GM19351 (cell line): ENCODE measurements at regions not wholly inside any gene's neighbourhood (a gene's known extent, or its start where the extent isn't known, plus 50 kb on each side); places are given as distances from the start of the nearest gene placed in this dataset.
"Not testable (repeated sequence)": the region's sequence is repeated elsewhere in the genome, so short reads cannot be mapped to it uniquely, and the experiment has no call there.

Experiments
- ATAC-seq: cut with Tn5 transposase; IDR thresholded peaks from one replicate; pipeline ENCODE4 v1.9.1; 2021; ENCODE audit warnings: mild to moderate bottlenecking, moderate library complexity; ENCODE audit not compliant: unreplicated experiment

- ATAC-seq: not testable (repeated sequence)
These were observed 231.6 kb downstream of the GOLGA6L6 start for GRCh38 chr15:20309966-20310365.

GRCh38 chr15:20309395-20309794 lies 232.2 kb downstream of the GOLGA6L6 start:
- not testable (repeated sequence) for ATAC-seq

DNA sequence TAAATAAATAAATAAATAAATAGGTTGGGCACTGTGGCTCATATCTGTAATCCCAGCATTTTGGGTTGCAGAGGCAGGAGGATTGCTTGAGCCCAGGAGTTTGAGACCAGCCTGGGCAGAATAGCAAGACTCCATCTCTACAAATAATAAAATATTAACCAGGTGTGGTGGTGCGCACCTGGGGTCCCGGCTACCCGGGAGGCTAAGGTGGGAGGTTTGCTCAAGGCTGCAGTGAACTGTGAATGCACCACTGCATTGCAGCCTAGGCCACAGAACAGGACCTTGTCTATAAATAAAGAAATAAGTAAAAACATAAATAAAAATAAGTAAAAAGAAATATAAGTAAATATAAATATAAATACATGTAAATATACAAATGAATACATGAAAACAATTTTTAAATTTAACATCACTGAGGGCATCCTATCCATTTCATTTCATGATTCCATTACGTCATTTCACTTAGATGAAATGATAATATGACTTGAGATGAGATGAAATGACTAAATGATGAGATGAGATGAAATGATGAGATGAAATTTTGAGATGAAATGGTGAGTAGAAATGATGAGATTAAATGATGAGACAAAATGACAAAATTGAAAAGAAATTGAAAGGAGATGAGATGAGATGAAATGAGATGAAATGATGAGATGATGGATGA lies 233.4 kb downstream of the GOLGA6L6 start:
- ATAC-seq: not testable (repeated sequence)

DNA sequence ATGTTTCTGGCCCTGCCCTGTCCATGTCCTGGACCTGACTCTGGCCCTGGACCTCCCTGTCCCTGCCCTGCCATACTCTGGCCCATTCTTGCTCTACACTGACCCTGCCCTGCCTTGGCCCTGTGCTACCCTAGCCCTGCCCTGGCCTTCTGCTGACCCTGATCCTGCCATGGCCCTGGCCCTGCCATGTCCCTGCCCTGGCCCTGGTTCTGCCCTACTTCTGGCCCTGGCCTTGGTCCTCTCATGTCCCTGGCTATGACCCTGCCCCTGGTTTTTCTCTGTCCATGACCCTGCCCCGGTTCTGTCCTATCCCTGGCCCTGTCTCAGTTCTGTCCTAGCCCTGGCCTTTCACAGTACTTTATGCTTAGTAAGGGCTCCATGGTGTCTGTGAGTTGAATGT lies 234.5 kb downstream of the GOLGA6L6 start:
- not testable (repeated sequence) for ATAC-seq

DNA sequence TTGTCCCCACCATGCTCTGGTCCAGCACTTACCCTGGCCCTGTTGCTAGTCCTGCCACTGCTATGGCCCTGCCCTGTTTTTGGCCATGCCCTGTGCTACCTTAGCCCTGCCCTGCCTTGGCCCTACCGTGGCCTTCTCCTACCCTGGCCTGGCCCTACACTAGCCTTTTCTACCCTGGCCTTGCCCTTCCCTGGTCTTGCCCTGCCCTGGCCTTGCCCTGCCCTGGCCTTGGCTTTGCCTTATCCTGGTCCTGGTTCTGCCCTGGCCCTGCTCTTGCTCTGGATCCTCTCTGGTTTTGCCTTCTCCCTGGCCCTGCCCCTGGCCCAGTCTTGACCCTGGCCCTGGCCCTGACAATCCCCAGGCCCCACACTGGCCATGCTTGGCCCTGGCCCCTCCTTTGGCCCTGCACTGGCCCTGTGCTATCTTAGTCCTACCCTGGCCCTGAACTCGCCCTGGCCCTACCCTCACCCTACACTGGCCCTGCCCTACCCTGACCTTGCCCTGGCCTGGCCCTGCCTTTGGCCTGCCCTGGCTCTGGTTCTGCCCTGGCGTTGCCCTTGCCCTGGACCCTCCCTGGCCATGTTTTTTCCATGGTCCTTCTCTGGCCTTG lies 235.0 kb downstream of the GOLGA6L6 start:
- ATAC-seq: not testable (repeated sequence)

- ATAC-seq: not testable (repeated sequence)
These were observed 235.7 kb downstream of the GOLGA6L6 start for GRCh38 chr15:20305912-20306311.

GRCh38 chr15:20305015-20305465 lies 236.6 kb downstream of the GOLGA6L6 start:
- not testable (repeated sequence) for ATAC-seq

DNA sequence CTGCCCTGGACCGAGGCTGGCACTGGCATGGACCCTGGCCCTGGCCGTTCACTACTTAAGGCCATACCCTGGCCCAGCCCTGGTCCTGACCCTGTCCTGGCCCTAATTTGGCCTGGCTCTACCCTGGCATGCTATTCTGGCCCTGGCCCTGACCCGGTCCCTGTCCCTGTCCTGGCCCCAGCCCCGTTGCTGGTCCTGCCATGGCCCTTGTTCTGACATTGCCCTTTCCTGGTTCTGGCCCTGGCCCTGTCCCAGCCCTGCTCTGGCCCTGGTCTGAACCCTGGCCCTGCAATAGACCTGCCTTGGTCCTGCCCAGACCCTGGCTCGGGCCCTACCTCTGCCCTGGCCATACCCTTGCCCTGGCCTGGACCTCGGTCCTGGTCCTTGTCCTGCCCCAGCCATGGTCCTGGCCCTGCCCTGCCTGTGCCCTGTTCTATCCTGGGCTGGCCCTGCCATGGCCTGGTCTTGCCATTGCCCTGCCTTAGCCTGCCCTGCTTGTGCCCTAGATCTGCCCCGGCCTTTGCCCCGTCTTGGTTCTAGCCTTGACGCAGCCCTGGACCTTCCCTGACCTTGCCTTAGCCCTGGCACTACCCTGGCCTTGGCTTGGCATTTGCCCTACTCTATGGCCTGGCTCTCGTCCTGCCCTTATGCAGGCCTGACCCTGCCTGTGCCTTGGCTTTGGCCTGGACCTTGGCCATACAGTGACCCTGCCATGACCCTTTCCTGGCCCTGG lies 237.2 kb downstream of the GOLGA6L6 start:
- not testable (repeated sequence) for ATAC-seq

GRCh38 chr15:20303248-20304171 lies 238.1 kb downstream of the GOLGA6L6 start:
- not testable (repeated sequence) for ATAC-seq

DNA sequence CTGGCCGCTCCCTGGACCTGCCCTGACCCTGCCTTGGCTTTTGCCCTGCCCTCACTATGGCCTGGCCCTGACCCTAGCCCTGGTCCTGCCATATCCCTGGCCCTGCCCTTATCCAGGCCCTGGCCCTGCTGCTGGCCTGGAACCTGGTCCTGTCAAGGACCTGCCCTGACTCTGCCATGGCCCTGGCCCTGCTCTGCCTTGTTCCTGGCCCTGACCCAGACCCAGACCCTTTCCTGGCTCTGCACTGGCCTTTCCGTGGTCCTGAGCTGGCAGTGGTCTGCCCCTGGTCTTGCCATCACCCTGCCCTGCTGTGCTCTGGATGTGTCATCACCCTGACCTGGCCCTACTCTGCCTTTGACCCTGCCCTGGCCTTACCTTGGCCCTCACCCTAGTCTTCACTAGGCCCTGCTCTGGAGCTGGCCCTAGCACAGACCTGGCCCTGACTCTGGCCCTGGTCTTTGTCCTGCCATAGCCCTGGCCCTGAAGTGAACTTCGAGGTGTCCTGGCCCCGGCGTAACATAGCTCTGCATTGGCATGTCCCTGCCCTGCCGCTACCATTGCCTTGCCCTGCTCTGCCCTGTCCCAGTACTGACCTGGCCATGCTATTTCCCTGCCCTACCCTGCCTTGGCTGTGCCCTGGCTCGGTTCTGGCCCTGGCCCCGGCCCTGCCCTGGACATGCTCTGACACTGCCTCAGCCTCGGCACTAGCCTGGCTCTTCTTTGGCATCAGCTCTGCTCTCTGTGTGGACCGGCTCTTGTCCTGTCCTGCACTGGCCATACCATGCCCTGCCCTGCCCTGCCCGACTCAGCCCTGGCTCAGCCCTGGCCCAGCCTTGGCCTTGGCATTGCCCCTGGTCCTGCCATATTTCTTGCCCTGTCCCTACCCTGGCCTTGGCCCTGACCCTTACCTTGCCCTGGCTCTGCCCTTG lies 239.2 kb downstream of the GOLGA6L6 start:
- ATAC-seq: not testable (repeated sequence)

GRCh38 chr15:20301471-20302081 lies 240.0 kb downstream of the GOLGA6L6 start:
- ATAC-seq: not testable (repeated sequence)

DNA sequence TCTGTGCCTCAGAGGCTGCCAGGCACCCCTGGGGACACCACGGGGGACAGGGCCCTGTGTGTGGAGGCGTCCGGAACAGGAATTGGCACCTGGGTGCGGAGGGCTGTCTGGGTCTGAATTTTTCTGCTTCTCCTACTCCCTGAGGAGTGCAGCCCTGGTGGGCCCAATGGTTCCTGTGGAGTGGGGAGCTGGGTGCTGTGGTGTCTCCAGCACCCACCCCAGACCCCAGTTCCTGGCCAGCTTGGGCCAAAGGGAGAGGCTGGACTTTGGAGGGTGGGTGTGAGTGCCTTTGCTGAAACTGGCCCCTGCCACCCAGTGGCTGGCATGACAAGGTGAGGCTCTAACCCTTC lies 240.6 kb downstream of the GOLGA6L6 start:
- ATAC-seq: not testable (repeated sequence)

DNA sequence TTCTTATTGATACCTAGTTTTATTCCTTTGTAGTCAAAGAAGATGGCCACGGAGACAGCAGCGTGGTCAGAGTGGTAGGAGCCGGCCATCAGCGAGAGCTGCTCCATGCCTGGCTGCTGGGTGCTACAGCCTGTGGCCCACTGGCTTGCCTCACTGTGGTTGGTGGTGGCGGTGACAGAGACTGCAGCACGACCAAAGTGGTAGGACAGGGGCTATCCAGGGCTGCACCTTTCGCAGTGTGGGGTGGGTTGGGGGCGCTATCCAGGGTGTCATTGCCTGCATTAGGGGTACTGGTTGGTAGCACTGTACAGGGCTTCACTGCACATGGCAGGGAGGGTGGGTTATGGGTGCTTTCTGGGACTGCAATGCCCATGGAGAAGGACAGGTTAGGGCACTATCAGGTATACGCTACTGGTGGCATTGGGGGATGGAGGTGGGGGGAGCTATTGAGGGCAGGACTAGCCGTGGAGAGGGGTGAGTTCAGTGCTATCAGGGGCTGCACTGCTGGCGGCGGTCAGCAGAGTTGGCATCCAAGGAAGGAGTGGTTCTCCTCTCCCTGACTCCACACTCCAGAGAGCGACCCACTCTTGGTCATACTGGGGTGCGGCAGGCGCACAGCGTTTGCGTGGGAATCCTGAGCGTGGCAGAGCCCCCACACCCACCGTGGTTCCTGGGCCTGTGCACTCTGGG lies 241.1 kb downstream of the GOLGA6L6 start:
- not testable (repeated sequence) for ATAC-seq

DNA sequence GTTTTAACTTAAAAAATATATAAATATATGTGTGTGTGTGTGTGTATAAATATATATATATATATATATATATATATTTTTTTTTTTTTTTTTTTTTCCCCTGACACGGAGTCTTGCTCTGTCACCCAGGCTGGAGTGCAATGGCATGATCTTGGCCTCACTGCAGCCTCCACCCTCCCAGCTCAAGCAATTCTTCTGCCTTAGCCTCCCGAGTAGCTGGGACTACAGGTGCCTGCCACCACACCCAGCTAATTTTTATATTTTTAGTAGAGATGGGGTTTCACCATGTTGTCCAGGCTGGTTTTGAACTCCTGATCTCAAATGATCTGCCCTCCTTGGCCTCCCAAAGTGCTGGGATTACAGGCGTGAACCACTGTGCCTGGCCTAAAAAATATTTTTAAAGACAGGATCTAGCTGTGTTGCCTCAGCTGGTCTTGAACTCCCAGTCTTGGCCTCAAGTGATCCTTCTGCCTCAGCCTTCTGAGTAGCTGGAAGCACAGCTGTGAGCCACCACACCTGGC lies 243.9 kb downstream of the GOLGA6L6 start:
- ATAC-seq: not testable (repeated sequence)

DNA sequence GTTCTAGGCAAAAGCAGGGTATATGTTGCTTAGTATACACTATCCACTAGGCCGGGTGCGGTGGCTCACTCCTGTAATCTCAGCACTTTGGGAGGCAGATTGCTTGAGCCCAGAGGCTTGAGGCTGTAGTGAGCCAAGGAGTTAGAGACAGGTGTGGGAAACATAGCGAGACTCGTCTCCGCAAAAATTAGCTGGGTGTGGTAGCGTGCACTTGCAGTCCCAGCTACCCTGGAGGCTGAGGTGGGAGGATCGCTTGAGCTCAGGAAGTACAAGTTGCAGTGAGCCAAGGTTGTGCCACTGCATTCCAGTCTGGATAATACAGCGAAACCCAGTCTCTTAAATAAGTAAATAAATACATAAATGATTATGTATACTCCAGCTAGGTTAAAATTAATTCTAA lies 245.3 kb downstream of the GOLGA6L6 start:
- ATAC-seq: not testable (repeated sequence)

DNA sequence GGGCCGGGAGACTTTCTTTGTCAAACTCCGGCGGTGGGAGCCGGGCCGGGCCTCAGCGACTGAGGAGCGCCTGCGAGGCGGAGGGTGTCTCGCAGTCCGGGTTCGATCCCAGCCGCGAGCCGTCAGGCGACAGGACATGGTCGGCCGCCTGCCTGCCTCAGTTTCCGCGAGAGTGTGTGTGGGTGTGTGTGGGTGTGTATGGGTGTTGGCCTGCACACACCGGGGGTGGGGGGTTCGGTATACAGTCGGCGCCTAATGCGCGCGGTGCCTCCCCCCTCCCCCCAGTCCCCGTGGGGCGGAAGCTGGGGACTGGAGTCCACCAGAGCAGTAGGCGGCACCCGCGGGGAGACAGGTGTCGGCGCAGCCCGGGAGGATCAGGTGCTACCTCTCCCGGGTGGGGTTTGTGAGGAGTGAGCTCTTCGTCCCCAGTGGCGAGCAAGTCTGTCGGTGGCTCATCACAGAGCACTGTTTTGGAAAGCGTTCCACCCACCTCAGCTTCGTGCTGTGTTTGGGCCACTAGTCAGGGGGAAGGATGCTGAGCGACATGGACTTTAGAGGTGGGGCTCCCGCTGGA lies 246.3 kb downstream of the GOLGA6L6 start:
- ATAC-seq: no peak

DNA sequence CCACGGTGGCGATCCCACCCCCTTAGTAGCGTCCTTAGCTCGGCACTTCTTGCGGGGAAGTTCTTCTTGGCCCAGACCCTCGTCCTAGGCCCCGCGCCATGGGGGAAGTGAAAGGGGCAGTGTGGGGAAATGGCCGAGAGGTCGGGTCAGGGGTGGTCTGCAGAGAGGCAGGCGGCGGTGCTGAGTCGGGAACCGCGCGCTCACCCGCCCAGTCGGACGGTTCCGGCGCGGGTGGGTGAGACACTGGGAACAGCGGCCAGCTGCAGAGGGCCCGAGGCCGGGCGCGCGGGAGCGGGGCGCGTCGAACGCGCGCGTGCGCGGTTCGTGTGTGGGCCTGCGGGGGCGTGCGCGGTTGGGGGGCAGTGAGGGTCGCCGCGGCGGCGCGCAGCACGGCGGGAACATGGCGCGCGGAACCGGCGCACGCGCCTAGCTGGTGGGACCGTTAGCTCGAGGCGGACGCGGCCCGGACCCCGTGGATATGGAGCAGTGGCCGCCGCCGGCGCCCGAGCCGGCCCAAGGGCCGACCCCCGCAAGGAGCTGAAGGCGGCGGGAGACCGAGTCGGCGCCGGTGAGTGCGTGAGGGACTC lies 246.9 kb downstream of the GOLGA6L6 start:
- ATAC-seq: no peak
